GM12865 (cell line): ENCODE measurements at regions not wholly inside any gene's neighbourhood (a gene's known extent, or its start where the extent isn't known, plus 50 kb on each side); places are given as distances from the start of the nearest gene placed in this dataset.
A peak's percentile ranks its signal among the peaks of the same experiment; 100 is the strongest.

Experiments used
- DNase-seq: peaks from one replicate; pipeline ENCODE4 v3.0.0; 2010; ENCODE audit warnings: low read depth
- H3K4me3 ChIP-seq: 2 replicates; pipeline ENCODE4 v1.5.1; 2011; ENCODE audit warnings: mild to moderate bottlenecking, low read depth, low read length, control low read depth
- CTCF ChIP-seq: IDR thresholded peaks from 2 replicates; pipeline ENCODE4 v1.5.1; 2011; ENCODE audit warnings: low read length, control low read depth, low read depth, inconsistent platforms; ENCODE audit not compliant: insufficient read depth; ENCODE audit errors: missing control alignments

DNA sequence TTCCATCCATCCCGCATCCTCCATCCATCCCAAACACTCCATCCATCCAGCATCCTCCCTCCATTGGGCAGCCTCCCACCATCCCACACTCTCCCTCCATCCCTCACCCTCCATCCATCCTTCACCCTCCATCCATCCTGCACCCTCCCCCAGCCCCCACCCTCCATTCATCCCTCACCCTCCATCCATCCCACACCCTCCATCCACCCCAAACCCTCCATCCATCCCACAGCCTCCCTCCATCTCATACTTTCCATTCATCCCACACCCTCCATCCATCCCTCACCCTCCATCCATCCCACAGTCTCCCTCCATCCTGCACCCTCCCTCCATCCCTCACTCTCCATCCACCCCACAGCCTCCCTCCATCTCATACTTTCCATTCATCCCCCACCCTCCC is 60.4 kb downstream of the FOXI2 start:
- H3K4me3 ChIP-seq = no peak overlapping the region
- TF ChIP-seq CTCF = no peak
- peak; percentile 24 for DNase-seq

- no peak overlapping the region for H3K4me3 ChIP-seq
- no peak for TF ChIP-seq CTCF
- no peak for DNase-seq
These were observed 61.1 kb downstream of the FOXI2 start for GRCh38 chr10:127798111-127798510.

DNA sequence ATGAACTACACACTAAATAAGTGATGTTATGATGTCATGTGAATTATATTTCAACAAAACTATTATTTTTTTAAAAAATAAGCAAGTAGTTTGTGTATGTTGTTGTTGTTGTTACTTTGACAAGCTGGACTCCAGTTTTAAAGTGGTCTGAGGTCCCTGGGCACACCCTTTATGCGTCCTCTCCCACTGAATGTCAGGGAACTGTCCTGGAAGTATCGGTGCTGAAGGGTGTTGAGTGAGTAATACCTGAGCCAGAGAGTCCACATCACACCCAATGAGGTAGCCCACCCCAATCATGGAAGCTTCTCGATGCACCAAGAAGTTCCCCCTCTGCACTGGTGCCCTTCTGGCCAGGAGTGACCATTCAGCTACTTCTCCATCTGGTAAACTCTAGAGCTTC is 64.3 kb downstream of the FOXI2 start:
- no peak for TF ChIP-seq CTCF
- H3K4me3 ChIP-seq = no peak overlapping the region
- no peak for DNase-seq

- TF ChIP-seq CTCF = no peak
- no peak overlapping the region for H3K4me3 ChIP-seq
- DNase-seq = no peak
These were observed 65.6 kb downstream of the FOXI2 start for GRCh38 chr10:127802531-127803095.

- H3K4me3 ChIP-seq = no peak overlapping the region
- DNase-seq = no peak
- TF ChIP-seq CTCF = no peak
These were observed 67.7 kb downstream of the FOXI2 start for GRCh38 chr10:127804696-127805095.

DNA sequence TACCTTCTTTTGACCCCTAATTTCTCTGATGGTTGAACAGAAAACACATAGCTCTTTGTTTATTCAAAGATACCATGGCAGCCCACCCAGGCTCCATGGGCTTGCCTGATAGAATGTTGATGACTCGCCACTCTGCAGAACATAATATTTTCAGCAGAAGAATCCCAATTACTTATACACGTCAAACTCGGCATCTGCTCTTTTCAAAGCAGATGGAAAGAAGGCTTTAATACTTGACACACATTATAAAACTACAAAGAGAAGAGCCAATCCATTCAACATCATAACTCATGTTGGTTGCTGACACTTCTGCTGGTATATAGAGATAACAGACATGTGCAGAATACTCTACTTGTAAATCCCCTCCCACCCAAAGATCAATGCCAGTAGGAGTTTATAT is 69.0 kb downstream of the FOXI2 start:
- no peak overlapping the region for H3K4me3 ChIP-seq
- TF ChIP-seq CTCF = no peak
- DNase-seq = no peak

- DNase-seq = no peak
- no peak overlapping the region for H3K4me3 ChIP-seq
- no peak for TF ChIP-seq CTCF
These were observed 75.1 kb downstream of the FOXI2 start for GRCh38 chr10:127812041-127812440.
